AG04450 (cell line): ENCODE measurements at regions not wholly inside any gene's neighbourhood (a gene's known extent, or its start where the extent isn't known, plus 50 kb on each side); places are given as distances from the start of the nearest gene placed in this dataset.

Source experiments
- CTCF ChIA-PET: fragments of 300-600, 350-600 bp; formaldehyde crosslinking; extraction: SDS; loops from one replicate; lab custom pipeline; 2022; ENCODE audit warnings: antibody characterized with exemption, inconsistent platforms; lab: Charles Lee
- POLR2A ChIA-PET: fragments of 350-600 bp; formaldehyde crosslinking; extraction: SDS; loops from one replicate; lab custom pipeline; 2021; ENCODE audit warnings: antibody characterized with exemption, inconsistent platforms; lab: Yijun Ruan, JAX
- DNase-seq: peaks from one replicate; pipeline ENCODE4 v3.0.0-alpha.2; 2011; ENCODE audit warnings: low read depth, low spot score
- H3K27ac ChIP-seq: one replicate; pipeline ENCODE4 v1.5.1; 2012; ENCODE audit warnings: low read depth, low read length, control low read depth
- H3K27me3 ChIP-seq: one replicate; pipeline ENCODE4 v1.6.0; 2012; ENCODE audit warnings: low read length; ENCODE audit not compliant: control insufficient read depth, insufficient read depth
- H3K4me3 ChIP-seq: 2 replicates; pipeline ENCODE4 v1.5.1; 2011; ENCODE audit warnings: mild to moderate bottlenecking, low read depth, low read length, control low read depth
- H3K9me3 ChIP-seq: 2 replicates; pipeline ENCODE4 v1.5.1; 2012; ENCODE audit warnings: low read length; ENCODE audit not compliant: control insufficient read depth, insufficient read depth
- CTCF ChIP-seq: IDR thresholded peaks from 2 replicates; pipeline ENCODE4 v1.5.1; 2011; ENCODE audit warnings: low read depth, low read length, control low read depth, inconsistent platforms

GRCh38 chr18:53943326-53943860 lies 281.1 kb downstream of the MBD2 start:
- Histone ChIP-seq H3K27me3 (no peaks in the 10 kb centered on the region), H3K4me3 (no peak overlapping the region), H3K9me3 (peaks cover 19% of the 10 kb centered on the region; the same call in 1 of the 2 replicates), H3K27ac (no peak overlapping the region)
- POLR2A ChIA-PET: no interaction called here
- no peak for TF ChIP-seq CTCF
- DNase-seq: no peak
- CTCF ChIA-PET: no interaction called here

GRCh38 chr18:53941601-53942338 lies 282.7 kb downstream of the MBD2 start:
- CTCF ChIA-PET: no interaction called here
- DNase-seq: no peak
- no peak for TF ChIP-seq CTCF
- no peak overlapping the region for H3K27ac ChIP-seq
- H3K9me3 ChIP-seq: peaks cover 19% of the 10 kb centered on the region; the same call in 1 of the 2 replicates
- no peaks in the 10 kb centered on the region for H3K27me3 ChIP-seq
- H3K4me3 ChIP-seq: no peak overlapping the region
- POLR2A ChIA-PET: no interaction called here

- Histone ChIP-seq H3K9me3 (peaks cover 3% of the 10 kb centered on the region; the same call in 1 of the 2 replicates), H3K27me3 (no peaks in the 10 kb centered on the region), H3K27ac (no peak overlapping the region), H3K4me3 (no peak overlapping the region)
- TF ChIP-seq CTCF: no peak
- CTCF ChIA-PET: no interaction called here
- DNase-seq: no peak
- POLR2A ChIA-PET: no interaction called here
Measured at GRCh38 chr18:53937037-53937436, 287.4 kb downstream of the MBD2 start.

- ChIA-PET POLR2A (no interaction called here), CTCF (no interaction called here)
- Histone ChIP-seq H3K9me3 (peaks cover 3% of the 10 kb centered on the region; the same call in 1 of the 2 replicates), H3K27ac (no peak overlapping the region), H3K27me3 (no peaks in the 10 kb centered on the region), H3K4me3 (no peak overlapping the region)
- DNase-seq: no peak
- no peak for TF ChIP-seq CTCF
Measured at GRCh38 chr18:53935803-53936202, 288.7 kb downstream of the MBD2 start.

GRCh38 chr18:53935399-53935798 lies 289.1 kb downstream of the MBD2 start:
- POLR2A ChIA-PET: no interaction called here
- CTCF ChIA-PET: no interaction called here
- H3K27me3 ChIP-seq: no peaks in the 10 kb centered on the region

More at GRCh38 chr18:53935399-53935798, 289.1 kb downstream of the MBD2 start:
- Histone ChIP-seq H3K27ac (no peak overlapping the region), H3K4me3 (no peak overlapping the region), H3K9me3 (peaks cover 5% of the 10 kb centered on the region; the same call in 1 of the 2 replicates)
- DNase-seq: no peak
- no peak for TF ChIP-seq CTCF
